HG02973 (cell line): ENCODE measurements at regions not wholly inside any gene's neighbourhood (a gene's known extent, or its start where the extent isn't known, plus 50 kb on each side); places are given as distances from the start of the nearest gene placed in this dataset.
"Not testable (repeated sequence)": the region's sequence is repeated elsewhere in the genome, so short reads cannot be mapped to it uniquely, and the experiment has no call there.

Source experiments
- ATAC-seq: cut with Tn5 transposase; IDR thresholded peaks from one replicate; pipeline ENCODE4 v1.9.1; 2021; ENCODE audit warnings: moderate library complexity; ENCODE audit not compliant: unreplicated experiment

DNA sequence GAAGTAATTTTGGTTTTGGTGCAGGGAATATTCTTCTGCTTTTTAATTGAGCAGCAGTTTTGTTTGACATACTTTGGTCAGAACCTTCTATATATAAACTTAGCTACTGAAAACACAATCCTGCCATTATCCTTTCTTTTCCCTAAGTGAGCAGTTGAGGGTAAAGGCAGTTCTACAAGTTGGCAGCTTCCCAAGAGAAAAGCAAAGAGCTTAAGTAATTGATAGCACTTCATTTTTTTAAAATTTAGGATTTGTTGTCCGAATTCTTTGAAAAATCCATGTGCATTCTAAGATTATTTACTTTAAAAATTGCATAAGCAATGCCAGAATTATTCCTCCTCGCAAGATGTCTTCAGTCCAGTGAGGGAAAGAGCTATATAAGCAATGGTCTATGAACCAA lies 1394.1 kb downstream of the FAM181B start:
- ATAC-seq, result no peak

DNA sequence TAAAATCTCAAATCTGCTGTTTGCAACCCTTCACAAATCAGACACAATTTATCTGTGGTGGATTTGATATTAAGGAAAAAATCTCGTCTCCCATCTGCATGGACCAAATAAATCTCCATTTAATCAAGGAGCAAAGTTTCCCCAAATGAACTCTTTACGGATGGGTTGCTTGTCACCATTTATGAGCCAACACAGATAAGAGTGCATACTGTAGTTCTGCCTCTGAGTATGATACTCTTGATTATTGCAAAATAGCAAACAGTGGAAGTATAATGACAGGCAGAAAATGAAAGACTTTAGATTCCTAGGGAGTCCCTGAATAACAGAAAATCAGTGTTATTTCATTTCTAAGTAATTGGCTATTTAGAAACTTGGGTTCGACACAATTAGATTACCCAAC lies 1395.9 kb downstream of the FAM181B start:
- no peak for ATAC-seq

DNA sequence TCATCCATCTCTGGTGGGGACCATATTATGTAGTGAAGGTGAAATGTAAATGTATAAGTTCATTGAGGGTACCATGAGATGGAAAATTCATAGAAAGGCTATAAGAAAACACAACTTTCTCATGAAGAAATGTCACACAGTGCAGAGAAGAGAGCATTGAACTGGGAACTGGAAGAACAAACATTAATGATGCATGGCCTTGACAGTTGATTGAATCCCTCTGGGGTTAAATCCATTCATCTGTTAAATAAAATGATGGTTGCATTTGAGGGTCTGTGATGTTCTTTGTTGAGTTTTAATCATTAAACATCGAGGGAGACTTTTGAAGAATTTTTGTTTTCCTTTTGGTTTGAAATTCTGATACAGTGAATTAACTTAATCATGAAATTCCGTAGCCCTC lies 1401.4 kb downstream of the FAM181B start:
- no peak for ATAC-seq

DNA sequence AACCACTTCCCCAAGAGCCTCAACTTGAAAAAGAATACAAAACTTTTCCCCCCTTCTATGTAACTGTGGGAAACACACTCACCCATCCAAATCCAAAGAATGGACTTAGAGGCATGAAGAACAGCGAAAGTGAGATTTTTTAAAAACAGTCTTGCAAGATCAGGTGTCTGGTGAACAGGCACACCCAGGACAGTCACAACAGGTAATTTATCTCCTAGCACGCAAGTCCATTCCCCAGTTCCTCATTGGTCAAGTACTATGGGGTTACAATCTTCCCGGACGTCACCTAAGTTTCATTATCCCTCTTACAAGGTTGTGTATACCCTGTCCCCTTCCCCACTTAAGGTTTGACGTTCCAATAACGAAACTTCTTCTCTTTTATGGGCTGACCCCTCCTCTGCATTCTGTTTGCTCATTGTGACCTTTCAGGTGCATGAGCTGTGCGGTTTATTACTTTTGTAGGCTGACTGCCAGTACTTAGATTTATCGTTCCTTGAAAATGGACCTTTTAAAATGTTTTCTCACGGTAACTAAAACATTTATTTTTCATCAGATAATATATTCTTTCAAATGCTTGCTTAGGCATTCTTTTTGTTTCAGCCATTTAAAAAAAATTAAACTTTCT lies 1401.9 kb downstream of the FAM181B start:
- no peak for ATAC-seq

DNA sequence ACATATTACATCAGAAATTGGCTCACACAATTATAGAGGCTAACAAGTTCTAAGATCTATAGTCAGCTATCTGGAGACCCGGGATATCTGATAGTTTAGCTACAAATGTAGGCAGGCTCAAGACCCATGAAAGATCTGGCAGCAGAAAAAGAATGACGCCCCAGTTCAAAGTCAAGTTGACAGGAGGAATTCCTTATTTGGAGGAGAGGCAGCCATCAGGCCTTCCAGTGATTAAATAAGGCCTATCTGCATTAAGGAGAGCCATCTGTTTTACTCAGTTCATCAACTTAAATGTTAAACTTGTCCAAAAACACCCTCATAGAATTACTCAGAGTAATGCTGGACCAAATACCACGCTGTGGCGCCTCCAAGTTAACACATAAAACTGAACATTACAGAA lies 1402.6 kb downstream of the FAM181B start:
- ATAC-seq, result no peak

DNA sequence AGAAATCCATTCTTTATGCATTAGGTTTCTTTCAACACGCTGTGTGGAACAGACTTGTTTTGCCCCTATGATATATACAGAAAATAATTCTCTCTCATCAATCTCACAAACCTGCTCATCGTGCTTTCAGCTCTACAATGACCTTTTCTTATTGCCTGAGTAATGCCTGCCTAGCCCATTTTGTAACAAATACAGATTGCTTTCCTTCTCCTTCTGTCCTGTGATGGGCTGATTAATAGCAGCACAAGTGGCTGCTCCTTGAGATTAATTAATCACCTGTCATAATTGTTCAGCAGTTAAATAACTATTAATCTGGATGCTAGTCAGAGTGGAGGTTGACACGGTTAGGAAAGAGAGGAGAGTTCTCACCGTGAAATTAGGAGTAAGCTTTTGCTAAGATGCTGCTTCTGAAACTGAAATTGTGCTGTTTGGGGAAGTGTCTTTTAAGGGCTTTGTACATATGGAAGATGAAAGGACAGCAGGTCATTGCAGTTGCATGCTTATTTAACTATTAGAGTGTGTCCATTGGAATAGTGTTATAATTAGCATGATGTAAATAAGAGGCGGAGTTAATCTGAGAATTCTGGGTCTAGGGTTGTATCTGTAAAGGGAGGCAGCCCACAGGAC lies 1430.5 kb downstream of the FAM181B start:
- no peak for ATAC-seq

DNA sequence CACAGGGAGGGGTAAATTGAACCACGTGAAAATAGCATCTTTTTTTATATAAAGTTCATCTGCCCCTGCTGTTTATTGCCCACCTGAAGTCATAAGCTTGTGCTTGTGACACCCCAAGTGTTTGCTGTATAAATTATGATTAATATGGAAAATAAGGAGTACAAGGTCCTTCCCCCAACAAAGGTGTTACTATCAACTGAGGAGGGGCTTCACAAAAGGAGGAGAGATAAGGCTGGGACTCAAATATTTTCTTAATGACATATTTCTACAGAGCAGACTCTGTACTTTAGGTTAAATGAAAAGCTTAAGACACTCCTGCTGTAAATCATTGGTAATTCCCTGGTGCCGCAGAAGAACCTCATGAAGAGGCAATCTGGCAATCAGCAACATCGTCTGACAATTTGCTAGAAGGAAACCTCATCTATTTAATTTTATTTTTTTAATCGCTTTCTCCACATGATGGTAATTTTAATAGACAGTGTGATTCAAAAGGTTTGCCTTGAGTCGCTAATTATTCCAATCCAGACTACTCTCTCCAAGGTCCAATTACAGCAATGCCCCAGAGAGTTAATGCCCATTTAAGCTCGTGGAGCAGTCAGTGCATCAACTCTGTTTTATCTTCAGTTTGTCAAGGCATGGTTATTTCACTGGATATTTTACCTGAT lies 1432.4 kb downstream of the FAM181B start:
- ATAC-seq, result no peak

DNA sequence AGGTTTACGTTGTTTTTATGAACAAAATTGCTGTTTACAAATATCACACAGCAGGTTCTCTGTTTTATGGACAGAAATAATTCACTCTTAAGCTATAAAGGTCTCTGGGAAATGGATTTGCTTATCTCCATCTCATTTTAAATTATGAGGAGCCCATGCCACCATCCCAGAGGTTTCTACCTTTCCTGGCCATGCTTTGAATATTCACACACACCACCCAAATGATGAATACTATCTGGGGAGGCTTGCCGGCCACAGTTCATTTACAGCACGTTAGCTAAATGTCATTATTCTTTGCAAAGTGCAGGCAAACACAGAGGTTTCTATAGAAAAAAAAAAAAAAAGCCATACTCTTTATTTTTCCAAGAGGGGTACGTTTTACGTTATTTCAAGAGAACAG lies 1446.7 kb downstream of the FAM181B start:
- ATAC-seq, result no peak

DNA sequence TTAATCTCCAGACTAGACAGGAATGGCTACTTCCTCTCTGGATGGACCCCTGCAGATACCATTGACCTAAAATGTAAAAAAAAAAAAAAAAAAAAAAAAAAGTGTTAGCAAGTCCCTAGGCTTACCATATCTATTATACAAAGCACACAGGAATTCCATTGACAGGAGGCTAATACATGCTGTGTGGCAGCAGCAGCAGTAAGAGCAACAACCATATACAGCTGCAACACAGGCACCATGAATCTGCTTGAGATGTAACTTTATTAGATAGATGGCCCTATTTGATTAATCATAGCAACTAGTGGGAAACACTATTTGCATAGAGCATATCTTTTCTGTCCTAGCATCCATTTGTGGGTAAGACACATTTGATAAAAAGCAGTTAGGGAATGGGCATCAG lies 1447.1 kb downstream of the FAM181B start:
- ATAC-seq, result no peak

DNA sequence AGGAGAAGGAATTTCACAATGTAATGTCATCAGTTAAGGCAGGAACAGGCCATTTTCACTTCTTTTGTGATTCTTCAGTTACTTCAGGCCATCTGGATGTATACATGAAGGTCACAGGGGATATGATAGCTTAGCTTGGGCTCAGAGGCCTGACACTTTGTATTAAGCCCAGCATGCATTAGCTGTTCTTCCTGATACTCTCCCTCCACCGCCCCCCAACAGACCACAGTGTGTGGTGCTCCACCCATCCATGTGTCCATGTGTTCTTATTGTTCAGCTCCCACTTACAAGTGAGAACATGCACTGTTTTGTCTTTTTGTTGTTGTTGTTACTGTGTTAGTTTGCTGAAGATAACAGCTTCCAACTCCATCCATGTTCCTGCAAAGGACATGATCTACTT lies 1453.4 kb downstream of the FAM181B start:
- not testable (repeated sequence) for ATAC-seq

DNA sequence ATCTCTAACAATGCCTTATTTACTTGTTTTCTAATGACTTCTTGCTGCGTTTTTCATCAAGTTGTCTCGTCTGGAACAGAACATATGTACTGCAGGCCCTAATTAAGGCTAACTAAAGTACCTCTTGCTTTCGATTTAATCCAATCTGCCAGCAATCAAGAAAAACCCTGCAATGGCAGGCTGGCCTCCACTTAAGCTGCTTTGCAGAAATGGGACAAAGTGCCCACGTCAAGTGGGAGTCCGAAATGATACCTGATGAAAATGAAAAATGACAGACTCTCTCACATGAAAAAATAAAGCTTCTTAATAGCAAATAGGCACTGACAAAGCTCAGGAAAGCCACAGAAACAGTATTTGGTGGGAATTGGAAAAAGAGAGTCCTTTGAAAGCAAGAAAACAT lies 1454.7 kb downstream of the FAM181B start:
- no peak for ATAC-seq

DNA sequence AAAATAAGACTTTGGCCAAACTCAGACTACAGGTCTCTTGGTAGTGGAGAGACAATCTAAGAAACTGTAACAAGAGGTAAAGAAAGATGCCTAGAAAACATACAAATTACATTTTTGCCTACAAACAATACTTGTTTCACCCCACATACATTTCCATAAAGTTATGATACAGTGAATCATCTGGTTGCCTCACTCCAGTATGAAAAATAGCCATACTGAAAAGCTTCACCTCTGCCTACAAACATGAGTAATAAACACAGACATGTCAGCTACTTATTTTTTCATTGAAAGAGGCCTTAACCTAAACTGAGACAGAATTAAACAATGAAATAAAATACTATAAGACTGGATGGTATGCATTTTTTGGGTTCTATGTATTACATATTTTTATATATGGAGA lies 1463.0 kb downstream of the FAM181B start:
- ATAC-seq, result no peak

DNA sequence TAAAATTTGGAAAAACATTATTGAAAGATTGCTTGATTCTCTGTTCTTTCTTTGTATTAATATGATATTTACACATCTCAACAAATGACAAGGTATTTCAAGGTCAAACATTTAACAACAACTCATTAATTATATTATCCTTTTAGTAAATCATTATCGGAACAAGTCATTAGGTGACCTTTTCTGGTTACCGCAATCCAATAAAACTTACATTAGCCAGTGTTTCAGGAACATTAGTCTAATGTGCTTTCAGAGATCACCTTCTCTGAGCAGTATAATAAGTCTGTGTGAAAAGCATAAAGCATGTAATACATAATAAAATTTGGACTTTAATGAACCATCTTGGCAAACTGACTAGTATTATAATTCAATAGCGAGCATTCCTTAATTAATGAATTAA lies 1466.4 kb downstream of the FAM181B start:
- ATAC-seq, result no peak

DNA sequence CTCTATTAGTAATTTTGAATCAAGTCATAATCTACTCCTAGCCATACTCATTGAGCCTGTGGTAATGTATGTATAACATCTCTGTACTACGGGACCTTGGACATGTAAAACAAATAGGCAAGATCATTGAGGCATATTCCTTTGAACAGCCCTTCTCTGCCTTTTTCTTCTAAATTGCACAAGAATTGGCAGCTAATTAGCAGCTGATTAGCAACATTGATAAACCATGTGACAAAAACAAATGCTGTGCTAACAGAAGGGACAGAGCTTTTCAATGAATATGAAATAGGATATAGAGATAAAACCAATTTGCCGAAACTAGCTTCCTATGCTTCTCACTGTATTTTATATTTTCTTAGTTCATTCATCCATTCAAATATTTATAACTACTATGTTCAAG lies 1474.2 kb downstream of the FAM181B start:
- no peak for ATAC-seq

DNA sequence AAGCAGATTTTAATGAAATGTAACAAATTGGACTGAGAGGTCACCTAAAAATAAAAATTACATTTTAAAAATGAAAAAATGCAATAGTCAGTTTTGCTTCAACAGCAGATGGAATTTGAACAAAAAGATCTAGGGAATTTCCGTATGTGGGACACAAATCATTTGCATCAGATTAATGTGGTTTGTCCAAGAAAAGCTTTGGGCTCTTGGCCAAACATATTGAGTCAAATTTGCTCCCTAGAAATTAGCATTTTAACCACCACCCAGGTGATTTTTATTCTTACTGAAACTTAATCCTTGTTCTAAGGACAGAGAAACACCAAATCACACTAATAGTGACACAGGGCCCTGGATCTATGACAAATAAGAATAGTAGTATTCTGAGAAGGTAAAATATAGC lies 1477.8 kb downstream of the FAM181B start:
- no peak for ATAC-seq

DNA sequence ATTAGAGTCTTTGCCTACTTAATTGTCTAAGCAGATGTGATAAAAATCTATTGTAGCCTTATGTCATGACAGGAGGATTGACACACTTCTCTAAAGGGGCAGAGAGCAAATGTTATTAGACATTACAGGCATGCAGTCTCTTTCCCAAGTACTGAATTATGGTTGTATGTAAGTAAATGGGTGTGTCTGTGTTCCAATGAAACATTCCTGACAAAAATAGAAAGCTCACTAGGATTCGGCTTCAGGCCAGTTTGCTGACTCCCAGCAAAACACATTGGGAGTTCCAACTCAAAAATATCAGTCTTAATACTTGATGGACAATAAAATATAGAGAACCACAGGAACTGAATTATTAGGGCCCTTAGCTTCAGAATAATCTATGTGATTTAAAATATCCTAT lies 1480.4 kb downstream of the FAM181B start:
- ATAC-seq, result no peak

DNA sequence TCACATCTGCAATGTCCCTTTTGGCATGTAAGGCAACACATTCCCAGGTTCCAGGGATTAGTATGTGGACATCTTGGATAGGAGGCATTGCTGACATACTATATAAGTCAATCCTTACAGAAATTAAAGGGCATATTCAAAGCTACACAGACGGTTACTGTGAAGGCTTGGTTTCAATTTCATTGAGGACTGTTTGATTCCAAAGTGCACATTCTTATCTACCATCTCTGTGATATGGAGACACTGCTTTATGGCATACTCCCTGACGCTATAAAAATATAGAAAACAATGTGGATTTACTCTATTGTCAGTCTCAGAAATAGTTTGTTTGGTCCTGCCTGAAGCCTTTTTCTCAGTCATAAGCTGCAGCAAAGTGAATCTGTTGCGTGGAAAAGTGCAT lies 1486.7 kb downstream of the FAM181B start:
- no peak for ATAC-seq

DNA sequence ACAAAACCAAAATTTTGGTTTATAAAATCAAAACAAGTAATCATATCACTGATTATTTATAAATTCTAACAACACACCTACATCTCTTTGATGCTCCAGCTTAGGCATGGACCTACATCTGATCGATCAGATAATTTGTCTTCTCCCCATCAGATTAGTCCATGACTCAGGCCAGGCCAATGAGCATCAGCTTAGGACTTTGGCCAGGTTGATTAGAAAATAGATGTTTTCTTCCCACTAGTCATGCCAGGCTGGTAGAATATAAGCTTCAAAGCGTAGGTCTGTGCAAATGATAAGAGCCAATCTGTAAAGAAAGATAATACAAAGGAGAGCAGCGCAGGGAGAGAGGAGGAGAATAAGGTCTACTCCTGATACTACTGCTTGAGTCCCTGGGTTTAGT lies 1487.9 kb downstream of the FAM181B start:
- no peak for ATAC-seq

DNA sequence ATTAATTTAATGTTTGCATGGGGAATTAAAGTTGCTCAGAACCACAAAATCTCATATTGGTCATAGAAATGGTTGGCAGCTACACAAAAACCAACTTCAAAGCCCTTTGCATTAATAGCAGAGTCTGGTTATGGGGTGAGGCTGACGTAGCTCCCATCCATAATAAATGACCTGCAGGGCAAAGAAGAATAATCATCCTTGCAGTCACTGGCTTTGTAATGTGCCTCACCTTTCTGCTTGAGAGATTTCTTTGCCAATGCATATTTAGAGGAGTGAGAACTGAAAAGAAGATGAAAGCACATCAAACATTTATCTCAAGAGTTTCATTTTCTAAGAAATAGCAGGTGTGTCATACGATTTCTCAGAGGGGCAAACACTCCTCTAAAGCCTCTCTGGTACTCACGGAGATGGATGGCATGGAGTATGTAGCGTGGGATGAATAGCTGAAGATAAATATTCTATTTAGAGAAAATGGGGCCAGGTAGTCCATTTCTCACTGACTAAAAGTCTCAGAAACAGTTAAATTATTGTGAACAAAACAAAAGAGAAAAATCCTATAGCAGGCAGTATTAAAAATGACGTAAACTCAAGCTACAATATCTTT lies 1491.9 kb downstream of the FAM181B start:
- ATAC-seq, result no peak

DNA sequence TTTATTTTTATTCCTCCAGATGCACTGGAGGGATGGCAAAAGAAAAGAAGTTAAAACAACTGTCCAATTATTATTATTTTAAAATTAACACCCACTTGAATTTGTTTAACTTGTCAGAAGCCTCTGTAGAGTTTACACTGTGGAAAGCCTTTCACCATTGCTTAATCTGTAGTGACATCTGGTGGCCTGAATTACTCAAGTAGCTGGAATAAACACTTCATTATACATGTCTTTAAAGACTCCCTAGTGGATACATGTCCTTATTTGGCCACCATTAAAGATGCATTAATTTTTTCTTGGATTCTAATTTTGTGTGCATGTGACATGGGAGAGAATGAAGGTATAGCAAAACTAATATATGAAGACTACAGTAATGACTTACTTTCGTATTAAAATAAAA lies 1496.5 kb downstream of the FAM181B start:
- ATAC-seq, result peak; percentile 69

DNA sequence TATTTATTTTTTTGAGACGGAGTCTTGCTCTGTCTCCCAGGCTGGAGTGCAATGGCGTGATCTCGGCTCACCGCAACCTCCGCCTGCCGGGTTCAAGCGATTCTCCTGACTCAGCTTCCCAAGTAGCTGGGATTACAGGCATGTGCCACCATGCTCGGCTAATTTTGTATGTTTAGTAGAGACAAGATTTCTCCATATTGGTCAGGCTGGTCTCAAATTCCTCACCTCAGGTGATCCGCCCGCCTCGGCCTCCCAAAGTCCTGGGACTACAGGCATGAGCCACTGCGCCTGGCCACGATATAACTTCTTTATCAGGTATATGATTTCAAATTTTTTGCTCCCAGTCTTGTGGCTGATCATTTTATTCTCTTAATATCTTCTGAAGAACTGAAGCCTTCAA lies 1506.3 kb downstream of the FAM181B start:
- not testable (repeated sequence) for ATAC-seq

DNA sequence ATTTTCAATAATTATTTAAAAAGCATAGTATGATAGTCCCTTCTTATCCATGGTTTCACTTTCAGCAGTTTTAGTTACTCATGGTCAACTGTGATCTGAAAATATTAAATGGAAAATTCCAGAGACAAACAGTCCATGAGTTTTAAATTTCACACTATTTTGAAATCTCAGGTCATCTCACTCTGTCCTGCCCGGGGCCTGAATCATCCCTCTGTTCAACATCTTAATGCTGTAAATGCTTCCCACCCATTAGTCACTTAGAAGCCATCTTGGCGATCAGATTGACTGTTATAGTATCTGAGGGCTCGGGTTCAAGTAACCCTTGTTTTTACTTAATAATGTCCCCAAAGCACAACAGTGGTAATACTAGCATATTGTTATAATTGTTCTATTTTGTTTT lies 1509.3 kb downstream of the FAM181B start:
- ATAC-seq, result no peak
